GM10266 (cell line): ENCODE measurements at regions not wholly inside any gene's neighbourhood (a gene's known extent, or its start where the extent isn't known, plus 50 kb on each side); places are given as distances from the start of the nearest gene placed in this dataset.

ENCODE experiments used
- DNase-seq: peaks from one replicate; pipeline ENCODE4 v3.0.0; 2012; ENCODE audit errors: extremely low spot score
- CTCF ChIP-seq: IDR thresholded peaks from 2 replicates; pipeline ENCODE4 v1.5.1; 2012; ENCODE audit warnings: mild to moderate bottlenecking, low read depth; ENCODE audit not compliant: control insufficient read depth, insufficient read depth; ENCODE audit errors: missing control alignments

DNA sequence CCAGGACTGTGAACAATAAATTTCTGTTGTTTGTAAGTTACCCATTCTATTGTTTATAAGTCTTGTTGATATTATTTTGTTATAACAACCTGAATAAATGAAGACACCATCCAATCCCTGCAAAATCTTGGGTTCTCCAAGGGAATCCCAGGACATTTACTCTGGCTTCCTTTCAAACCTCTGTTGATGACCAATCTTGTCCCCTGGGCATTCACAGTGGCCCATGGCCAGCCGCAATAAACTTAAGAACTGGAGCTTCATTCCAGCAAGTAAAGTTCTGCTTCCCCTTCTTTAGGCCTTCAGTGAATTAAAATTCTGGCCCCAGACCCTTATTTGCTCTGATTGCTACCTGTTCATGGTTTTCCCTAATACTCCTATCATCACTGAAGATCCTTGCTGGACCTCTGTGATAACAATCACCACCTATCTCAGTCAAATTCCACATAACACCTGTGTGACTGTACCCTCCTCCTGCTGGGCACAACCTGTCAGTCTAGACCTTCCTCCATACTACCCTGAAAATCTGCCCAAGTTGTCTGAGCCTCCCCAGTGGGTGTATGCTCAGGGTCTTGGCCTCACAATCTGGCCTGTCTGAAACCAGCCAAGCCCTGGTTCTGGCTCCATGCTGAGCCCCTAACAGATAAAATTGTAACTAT lies 153.1 kb downstream of the SEMA6D start:
- no peak for DNase-seq
- TF ChIP-seq CTCF: no peak

GRCh38 chr15:47870956-47871625 lies 153.8 kb downstream of the SEMA6D start:
- TF ChIP-seq CTCF: no peak
- no peak for DNase-seq

DNA sequence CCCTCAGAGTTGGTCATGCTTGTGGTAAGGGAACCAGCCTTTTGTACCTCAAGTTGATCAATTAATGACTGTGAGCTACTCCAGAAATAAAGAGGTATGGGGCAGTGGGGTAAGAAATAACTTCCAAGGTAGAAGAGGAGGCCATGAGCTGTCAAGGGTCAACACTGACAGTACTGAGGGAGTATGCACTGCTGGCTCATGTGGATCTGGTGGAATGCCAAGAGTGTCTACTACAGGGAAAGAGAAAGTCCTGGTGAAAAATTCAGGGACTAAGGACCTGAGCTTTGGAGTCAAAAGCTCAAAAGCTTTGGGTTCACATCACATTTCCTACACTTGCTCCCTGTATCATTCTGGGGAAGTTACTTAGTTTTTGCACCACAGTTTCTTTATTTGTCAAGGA lies 154.9 kb downstream of the SEMA6D start:
- no peak for DNase-seq
- TF ChIP-seq CTCF: no peak

DNA sequence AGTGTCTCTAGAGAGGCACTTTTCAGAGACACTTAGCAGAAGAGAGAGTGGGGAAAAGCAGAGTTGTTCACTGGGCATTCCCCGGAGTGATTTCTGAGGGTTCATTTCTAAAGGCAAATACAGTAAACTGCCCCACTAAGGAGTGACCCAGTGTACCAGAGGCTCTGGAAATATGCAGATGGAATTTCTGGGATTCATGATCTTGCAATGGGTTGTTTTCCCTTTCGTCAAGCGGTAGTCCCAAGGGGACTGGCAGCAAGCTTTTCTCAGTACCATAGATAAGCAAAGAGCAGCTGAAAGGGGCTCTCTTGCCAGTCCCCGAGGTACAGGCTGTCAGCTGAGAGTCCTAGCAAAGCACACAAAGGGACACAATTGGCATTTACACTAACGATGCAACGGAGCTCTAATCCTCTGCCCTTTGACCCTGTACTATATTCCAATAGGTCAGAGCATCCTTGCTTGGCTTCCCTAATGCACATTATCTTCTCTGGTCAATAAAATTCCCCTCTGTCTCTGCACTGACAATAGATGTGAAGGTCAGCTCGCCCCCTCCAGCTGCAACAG lies 155.6 kb downstream of the SEMA6D start:
- DNase-seq: no peak

DNA sequence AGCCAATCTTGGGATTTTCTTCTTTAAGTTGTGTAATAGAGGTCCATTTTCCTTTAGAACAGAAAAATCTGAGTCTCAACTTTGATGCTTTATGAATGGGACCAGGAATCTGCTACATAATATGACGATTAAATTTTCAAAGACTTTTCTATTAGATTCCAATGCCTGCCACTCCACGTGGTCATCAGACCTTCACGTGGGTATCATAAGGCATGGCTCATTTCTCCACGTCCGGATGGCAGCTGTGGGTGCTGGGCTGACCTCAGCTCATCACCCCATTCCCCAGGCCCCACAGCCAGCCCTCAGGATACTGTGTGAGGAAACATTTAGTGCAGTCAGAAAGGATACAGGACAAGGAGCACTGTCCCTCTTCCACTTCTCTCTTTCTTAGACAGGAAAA lies 159.7 kb downstream of the SEMA6D start:
- TF ChIP-seq CTCF: no peak
- DNase-seq: no peak

More for the DNA sequence above, 155.6 kb downstream of the SEMA6D start:
- no peak for TF ChIP-seq CTCF

DNA sequence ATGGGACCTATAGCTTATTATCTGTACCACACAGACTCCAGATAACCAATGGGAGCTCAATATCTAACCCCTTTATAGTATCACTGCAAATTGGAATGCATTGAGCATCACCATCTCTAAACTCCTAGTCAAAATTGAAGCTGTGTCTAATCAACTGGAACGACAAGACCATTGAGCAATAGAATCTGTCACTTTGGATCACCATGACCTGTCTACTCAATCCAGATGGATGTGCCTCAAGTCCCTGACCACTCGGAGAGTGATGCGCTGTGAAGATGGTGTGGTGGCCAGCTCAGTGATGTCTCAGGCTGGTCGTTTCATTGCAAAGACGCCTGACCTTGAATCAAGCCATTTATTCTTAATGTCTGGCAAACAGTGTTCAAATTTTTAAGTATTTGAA lies 160.5 kb downstream of the SEMA6D start:
- DNase-seq: no peak
- TF ChIP-seq CTCF: no peak

DNA sequence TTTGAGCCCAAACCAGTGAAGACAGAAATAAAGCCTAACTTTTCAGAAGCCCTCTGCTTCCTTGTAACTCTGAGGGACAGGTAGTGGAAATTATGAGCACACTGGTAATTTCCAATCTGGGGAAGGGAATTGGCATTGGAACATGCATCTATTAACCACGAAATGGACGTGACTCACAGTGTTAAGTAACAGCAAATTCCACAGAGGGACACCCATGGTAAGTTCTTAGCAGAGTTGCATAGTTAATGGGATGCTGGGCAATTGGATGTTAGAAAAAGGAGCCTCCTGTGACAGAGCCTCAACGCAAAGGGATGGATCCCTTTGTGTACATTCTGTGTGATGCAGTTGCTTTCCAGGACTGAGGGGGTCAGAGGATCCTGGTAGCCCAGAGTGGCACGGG lies 168.6 kb downstream of the SEMA6D start:
- TF ChIP-seq CTCF: no peak
- no peak for DNase-seq
